H1 (cell line): ENCODE measurements at regions not wholly inside any gene's neighbourhood (a gene's known extent, or its start where the extent isn't known, plus 50 kb on each side); places are given as distances from the start of the nearest gene placed in this dataset.

ENCODE experiments used
- CHD2 ChIP-seq: IDR thresholded peaks from 2 replicates; pipeline ENCODE4 v1.6.1; 2012; ENCODE audit warnings: low read length, improper control_type of control experiment
- GABPA ChIP-seq: IDR thresholded peaks from 2 replicates; pipeline ENCODE4 v1.6.1; 2011; ENCODE audit warnings: mild to moderate bottlenecking, low read length, moderate library complexity, borderline replicate concordance; ENCODE audit not compliant: insufficient read depth
- KDM1A ChIP-seq: fragments of 200-600, 300-600 bp; sonication (generic); IDR thresholded peaks from 2 replicates; pipeline ENCODE4 v1.7.1; 2016; ENCODE audit warnings: mild to moderate bottlenecking, low read length, borderline replicate concordance
- NRF1 ChIP-seq: IDR thresholded peaks from 2 replicates; pipeline ENCODE4 v1.6.1; 2011; ENCODE audit warnings: mild to moderate bottlenecking, low read depth, low read length, improper control_type of control experiment
- RAD21 ChIP-seq, 2 experiments: IDR thresholded peaks in 1 of 2; conservative IDR thresholded peaks in 1 of 2; 2 replicates each; pipeline ENCODE4 v1.6.1; 2011; ENCODE audit warnings: low read depth in 2 of 2, low read length in 2 of 2, improper control_type of control experiment in 1 of 2, inconsistent platforms in 1 of 2, mild to moderate bottlenecking in 1 of 2, moderate library complexity in 1 of 2
- RFX5 ChIP-seq: IDR thresholded peaks from 2 replicates; pipeline ENCODE4 v1.6.1; 2011; ENCODE audit warnings: low read depth, low read length, improper control_type of control experiment, borderline replicate concordance
- TEAD4 ChIP-seq: IDR thresholded peaks from 2 replicates; pipeline ENCODE4 v1.6.1; 2012; ENCODE audit warnings: low read depth, low read length, inconsistent platforms, mixed read lengths
- TF ChIP-seq, protein P1 (sequence below): fragments of 300-600 bp; sonication (generic); IDR thresholded peaks from 2 replicates; pipeline ENCODE4 v1.7.1; 2012; ENCODE audit warnings: low read length, moderate library complexity, mild to moderate bottlenecking, inconsistent platforms; ENCODE audit not compliant: insufficient replicate concordance
- TF ChIP-seq, protein P2 (sequence below): IDR thresholded peaks from 2 replicates; pipeline ENCODE4 v1.6.1; 2012; ENCODE audit warnings: low read length, inconsistent platforms

DNA sequence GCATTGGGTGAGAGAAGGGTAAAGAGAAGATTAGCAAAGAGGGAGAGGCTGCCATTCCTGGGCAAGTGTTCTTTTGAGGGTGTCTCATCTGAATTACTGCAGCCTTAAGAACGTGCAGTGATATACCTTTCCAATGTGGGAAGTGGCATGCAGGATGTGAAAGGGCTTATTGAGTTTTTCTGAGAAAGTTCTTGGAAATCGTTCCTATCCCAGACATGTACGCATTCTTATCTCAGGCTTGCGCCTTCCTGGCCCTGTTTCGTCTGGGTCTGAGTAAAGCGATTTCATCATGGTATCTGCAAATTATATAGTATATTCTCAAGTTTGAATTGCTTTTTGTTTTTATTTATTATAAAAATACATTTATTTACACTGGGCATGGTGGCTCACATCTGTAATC is 699.8 kb downstream of the TRAM1L1 start (continued):
- TF ChIP-seq, protein P1, sequence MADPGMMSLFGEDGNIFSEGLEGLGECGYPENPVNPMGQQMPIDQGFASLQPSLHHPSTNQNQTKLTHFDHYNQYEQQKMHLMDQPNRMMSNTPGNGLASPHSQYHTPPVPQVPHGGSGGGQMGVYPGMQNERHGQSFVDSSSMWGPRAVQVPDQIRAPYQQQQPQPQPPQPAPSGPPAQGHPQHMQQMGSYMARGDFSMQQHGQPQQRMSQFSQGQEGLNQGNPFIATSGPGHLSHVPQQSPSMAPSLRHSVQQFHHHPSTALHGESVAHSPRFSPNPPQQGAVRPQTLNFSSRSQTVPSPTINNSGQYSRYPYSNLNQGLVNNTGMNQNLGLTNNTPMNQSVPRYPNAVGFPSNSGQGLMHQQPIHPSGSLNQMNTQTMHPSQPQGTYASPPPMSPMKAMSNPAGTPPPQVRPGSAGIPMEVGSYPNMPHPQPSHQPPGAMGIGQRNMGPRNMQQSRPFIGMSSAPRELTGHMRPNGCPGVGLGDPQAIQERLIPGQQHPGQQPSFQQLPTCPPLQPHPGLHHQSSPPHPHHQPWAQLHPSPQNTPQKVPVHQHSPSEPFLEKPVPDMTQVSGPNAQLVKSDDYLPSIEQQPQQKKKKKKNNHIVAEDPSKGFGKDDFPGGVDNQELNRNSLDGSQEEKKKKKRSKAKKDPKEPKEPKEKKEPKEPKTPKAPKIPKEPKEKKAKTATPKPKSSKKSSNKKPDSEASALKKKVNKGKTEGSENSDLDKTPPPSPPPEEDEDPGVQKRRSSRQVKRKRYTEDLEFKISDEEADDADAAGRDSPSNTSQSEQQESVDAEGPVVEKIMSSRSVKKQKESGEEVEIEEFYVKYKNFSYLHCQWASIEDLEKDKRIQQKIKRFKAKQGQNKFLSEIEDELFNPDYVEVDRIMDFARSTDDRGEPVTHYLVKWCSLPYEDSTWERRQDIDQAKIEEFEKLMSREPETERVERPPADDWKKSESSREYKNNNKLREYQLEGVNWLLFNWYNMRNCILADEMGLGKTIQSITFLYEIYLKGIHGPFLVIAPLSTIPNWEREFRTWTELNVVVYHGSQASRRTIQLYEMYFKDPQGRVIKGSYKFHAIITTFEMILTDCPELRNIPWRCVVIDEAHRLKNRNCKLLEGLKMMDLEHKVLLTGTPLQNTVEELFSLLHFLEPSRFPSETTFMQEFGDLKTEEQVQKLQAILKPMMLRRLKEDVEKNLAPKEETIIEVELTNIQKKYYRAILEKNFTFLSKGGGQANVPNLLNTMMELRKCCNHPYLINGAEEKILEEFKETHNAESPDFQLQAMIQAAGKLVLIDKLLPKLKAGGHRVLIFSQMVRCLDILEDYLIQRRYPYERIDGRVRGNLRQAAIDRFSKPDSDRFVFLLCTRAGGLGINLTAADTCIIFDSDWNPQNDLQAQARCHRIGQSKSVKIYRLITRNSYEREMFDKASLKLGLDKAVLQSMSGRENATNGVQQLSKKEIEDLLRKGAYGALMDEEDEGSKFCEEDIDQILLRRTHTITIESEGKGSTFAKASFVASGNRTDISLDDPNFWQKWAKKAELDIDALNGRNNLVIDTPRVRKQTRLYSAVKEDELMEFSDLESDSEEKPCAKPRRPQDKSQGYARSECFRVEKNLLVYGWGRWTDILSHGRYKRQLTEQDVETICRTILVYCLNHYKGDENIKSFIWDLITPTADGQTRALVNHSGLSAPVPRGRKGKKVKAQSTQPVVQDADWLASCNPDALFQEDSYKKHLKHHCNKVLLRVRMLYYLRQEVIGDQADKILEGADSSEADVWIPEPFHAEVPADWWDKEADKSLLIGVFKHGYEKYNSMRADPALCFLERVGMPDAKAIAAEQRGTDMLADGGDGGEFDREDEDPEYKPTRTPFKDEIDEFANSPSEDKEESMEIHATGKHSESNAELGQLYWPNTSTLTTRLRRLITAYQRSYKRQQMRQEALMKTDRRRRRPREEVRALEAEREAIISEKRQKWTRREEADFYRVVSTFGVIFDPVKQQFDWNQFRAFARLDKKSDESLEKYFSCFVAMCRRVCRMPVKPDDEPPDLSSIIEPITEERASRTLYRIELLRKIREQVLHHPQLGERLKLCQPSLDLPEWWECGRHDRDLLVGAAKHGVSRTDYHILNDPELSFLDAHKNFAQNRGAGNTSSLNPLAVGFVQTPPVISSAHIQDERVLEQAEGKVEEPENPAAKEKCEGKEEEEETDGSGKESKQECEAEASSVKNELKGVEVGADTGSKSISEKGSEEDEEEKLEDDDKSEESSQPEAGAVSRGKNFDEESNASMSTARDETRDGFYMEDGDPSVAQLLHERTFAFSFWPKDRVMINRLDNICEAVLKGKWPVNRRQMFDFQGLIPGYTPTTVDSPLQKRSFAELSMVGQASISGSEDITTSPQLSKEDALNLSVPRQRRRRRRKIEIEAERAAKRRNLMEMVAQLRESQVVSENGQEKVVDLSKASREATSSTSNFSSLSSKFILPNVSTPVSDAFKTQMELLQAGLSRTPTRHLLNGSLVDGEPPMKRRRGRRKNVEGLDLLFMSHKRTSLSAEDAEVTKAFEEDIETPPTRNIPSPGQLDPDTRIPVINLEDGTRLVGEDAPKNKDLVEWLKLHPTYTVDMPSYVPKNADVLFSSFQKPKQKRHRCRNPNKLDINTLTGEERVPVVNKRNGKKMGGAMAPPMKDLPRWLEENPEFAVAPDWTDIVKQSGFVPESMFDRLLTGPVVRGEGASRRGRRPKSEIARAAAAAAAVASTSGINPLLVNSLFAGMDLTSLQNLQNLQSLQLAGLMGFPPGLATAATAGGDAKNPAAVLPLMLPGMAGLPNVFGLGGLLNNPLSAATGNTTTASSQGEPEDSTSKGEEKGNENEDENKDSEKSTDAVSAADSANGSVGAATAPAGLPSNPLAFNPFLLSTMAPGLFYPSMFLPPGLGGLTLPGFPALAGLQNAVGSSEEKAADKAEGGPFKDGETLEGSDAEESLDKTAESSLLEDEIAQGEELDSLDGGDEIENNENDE = no peak
- TF ChIP-seq, protein P2, sequence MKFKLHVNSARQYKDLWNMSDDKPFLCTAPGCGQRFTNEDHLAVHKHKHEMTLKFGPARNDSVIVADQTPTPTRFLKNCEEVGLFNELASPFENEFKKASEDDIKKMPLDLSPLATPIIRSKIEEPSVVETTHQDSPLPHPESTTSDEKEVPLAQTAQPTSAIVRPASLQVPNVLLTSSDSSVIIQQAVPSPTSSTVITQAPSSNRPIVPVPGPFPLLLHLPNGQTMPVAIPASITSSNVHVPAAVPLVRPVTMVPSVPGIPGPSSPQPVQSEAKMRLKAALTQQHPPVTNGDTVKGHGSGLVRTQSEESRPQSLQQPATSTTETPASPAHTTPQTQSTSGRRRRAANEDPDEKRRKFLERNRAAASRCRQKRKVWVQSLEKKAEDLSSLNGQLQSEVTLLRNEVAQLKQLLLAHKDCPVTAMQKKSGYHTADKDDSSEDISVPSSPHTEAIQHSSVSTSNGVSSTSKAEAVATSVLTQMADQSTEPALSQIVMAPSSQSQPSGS = no peak
- TF ChIP-seq NRF1 = no peak
- TF ChIP-seq KDM1A = no peak
- TF ChIP-seq CHD2 = no peak
- no peak for TF ChIP-seq RAD21 (IDR thresholded peaks at IDR 0.05 in 1 of 2, conservative IDR thresholded peaks at IDR 0.05 in 1 of 2; ENCODE audit: low read depth in 2 of 2, low read length in 2 of 2)
- no peak for TF ChIP-seq RFX5
- TF ChIP-seq TEAD4 = no peak
- no peak for TF ChIP-seq GABPA
- TF ChIP-seq, all 59 proteins: peak for 0
